HepG2 (cell line): ENCODE measurements at regions not wholly inside any gene's neighbourhood (a gene's known extent, or its start where the extent isn't known, plus 50 kb on each side); places are given as distances from the start of the nearest gene placed in this dataset.
"Not testable (repeated sequence)": the region's sequence is repeated elsewhere in the genome, so short reads cannot be mapped to it uniquely, and the experiment has no call there.

ENCODE experiments used
- ATF1 ChIP-seq: IDR thresholded peaks from 2 replicates; pipeline ENCODE4 v1.6.1; 2016; ENCODE audit warnings: mild to moderate bottlenecking, control low read depth
- DRAP1 ChIP-seq: IDR thresholded peaks from 2 replicates; pipeline ENCODE4 v1.6.1; 2016; ENCODE audit warnings: missing genetic modification reagents, missing compliant biosample characterization
- E2F2 ChIP-seq: sonication (generic); formaldehyde crosslinking; IDR thresholded peaks from 2 replicates; pipeline ENCODE4 v1.4.0; 2020; ENCODE audit warnings: missing genetic modification reagents, borderline replicate concordance
- EZH2 ChIP-seq: conservative IDR thresholded peaks from 2 replicates; pipeline ENCODE4 v1.6.1; 2012; ENCODE audit warnings: mild to moderate bottlenecking, low read depth, low read length, moderate library complexity
- HCFC1 ChIP-seq: fragments of 150-350 bp; IDR thresholded peaks from 2 replicates; pipeline ENCODE4 v1.6.1; 2014; ENCODE audit warnings: low read depth, low read length
- NFYB ChIP-seq: sonication (generic); formaldehyde crosslinking; IDR thresholded peaks from 2 replicates; pipeline ENCODE4 v1.4.0; 2020; ENCODE audit warnings: missing genetic modification reagents
- PRDM10 ChIP-seq: sonication (generic); formaldehyde crosslinking; IDR thresholded peaks from 2 replicates; pipeline ENCODE4 v1.4.0; 2020; ENCODE audit warnings: low read depth, missing genetic modification reagents
- RAD21 ChIP-seq: fragments of 450-650 bp; formaldehyde crosslinking; IDR thresholded peaks from 2 replicates; pipeline ENCODE4 v1.5.0; 2020; ENCODE audit warnings: mild to moderate bottlenecking
- SKIL ChIP-seq: sonication (generic); formaldehyde crosslinking; IDR thresholded peaks from 2 replicates; pipeline ENCODE4 v1.8.0; 2022; ENCODE audit warnings: missing genetic modification reagents, mild to moderate bottlenecking, moderate library complexity, borderline replicate concordance
- ZNF260 ChIP-seq: sonication (generic); formaldehyde crosslinking; IDR thresholded peaks from 2 replicates; pipeline ENCODE4 v1.4.0; 2020; ENCODE audit warnings: missing genetic modification reagents, low read depth, mild to moderate bottlenecking, borderline replicate concordance
- ZNF333 ChIP-seq: sonication (generic); formaldehyde crosslinking; IDR thresholded peaks from 2 replicates; pipeline ENCODE4 v1.4.0; 2020; ENCODE audit warnings: mild to moderate bottlenecking, missing genetic modification reagents, borderline replicate concordance
- ZNF513 ChIP-seq: sonication (generic); formaldehyde crosslinking; conservative IDR thresholded peaks from 2 replicates; pipeline ENCODE4 v1.5.0; 2020; ENCODE audit warnings: missing genetic modification reagents
- ZNF563 ChIP-seq: sonication (generic); formaldehyde crosslinking; IDR thresholded peaks from 2 replicates; pipeline ENCODE4 v1.8.0; 2022; ENCODE audit warnings: mild to moderate bottlenecking, moderate library complexity, missing genetic modification reagents
- ZNF781 ChIP-seq: sonication (generic); formaldehyde crosslinking; IDR thresholded peaks from 2 replicates; pipeline ENCODE4 v1.5.1; 2020; ENCODE audit warnings: borderline replicate concordance, mild to moderate bottlenecking, missing genetic modification reagents; ENCODE audit errors: not compliant biosample characterization

- not testable (repeated sequence) for TF ChIP-seq ZNF781 (CRISPR knock-in tag); ZNF333 (CRISPR knock-in tag); ZNF513; HCFC1; EZH2; DRAP1 (CRISPR knock-in tag); PRDM10 (CRISPR knock-in tag); NFYB; ZNF260; SKIL (CRISPR knock-in tag); ATF1 (CRISPR knock-in tag); E2F2 (CRISPR knock-in tag); ZNF563 (CRISPR knock-in tag); RAD21 (CRISPR knock-in tag)
Observed at GRCh38 chr6:85227345-85227744, 222.5 kb upstream of the NT5E start.
